DMS53 treated with DMSO at 0.1 percent for 48 hours (cell line): ENCODE measurements at regions not wholly inside any gene's neighbourhood (a gene's known extent, or its start where the extent isn't known, plus 50 kb on each side); places are given as distances from the start of the nearest gene placed in this dataset.

Experiments used
- DNase-seq: peaks from one replicate; lab custom pipeline; 2025; ENCODE audit not compliant: unreplicated experiment; lab: John Stamatoyannopoulos, UW

GRCh38 chr6:133583907-133584427, 304.9 kb upstream of the TCF21 start:
- no peak for DNase-seq

GRCh38 chr6:133584823-133585222, 304.1 kb upstream of the TCF21 start:
- DNase-seq: peak; percentile 25

GRCh38 chr6:133585978-133586377, 302.9 kb upstream of the TCF21 start:
- DNase-seq: no peak

- no peak for DNase-seq
Measured at GRCh38 chr6:133587546-133588160, 301.3 kb upstream of the TCF21 start.

GRCh38 chr6:133590196-133590595, 298.7 kb upstream of the TCF21 start:
- no peak for DNase-seq

GRCh38 chr6:133590814-133591213, 298.1 kb upstream of the TCF21 start:
- no peak for DNase-seq

- no peak for DNase-seq
Measured at GRCh38 chr6:133591275-133591674, 297.6 kb upstream of the TCF21 start.

- DNase-seq: no peak
Measured at GRCh38 chr6:133594652-133595110, 294.2 kb upstream of the TCF21 start.

- DNase-seq: no peak
Measured at GRCh38 chr6:133595111-133595761, 293.7 kb upstream of the TCF21 start.

GRCh38 chr6:133606852-133607251, 282.1 kb upstream of the TCF21 start:
- no peak for DNase-seq

GRCh38 chr6:133608620-133609019, 280.3 kb upstream of the TCF21 start:
- DNase-seq: no peak

- peak; percentile 96 for DNase-seq
Measured at GRCh38 chr6:133609415-133610226, 279.3 kb upstream of the TCF21 start.

- peak; percentile 28 for DNase-seq
Measured at GRCh38 chr6:133610227-133610840, 278.6 kb upstream of the TCF21 start.

GRCh38 chr6:133610971-133611370, 277.9 kb upstream of the TCF21 start:
- no peak for DNase-seq

GRCh38 chr6:133612459-133612858, 276.5 kb upstream of the TCF21 start:
- DNase-seq: no peak

- DNase-seq: no peak
Measured at GRCh38 chr6:133613211-133613610, 275.7 kb upstream of the TCF21 start.

GRCh38 chr6:133621751-133622150, 267.2 kb upstream of the TCF21 start:
- DNase-seq: no peak

GRCh38 chr6:133623065-133623464, 265.8 kb upstream of the TCF21 start:
- no peak for DNase-seq

GRCh38 chr6:133623621-133624020, 265.3 kb upstream of the TCF21 start:
- peak; percentile 44 for DNase-seq

GRCh38 chr6:133626096-133626666, 262.7 kb upstream of the TCF21 start:
- no peak for DNase-seq

- DNase-seq: no peak
Measured at GRCh38 chr6:133629970-133630369, 258.9 kb upstream of the TCF21 start.
